Common myeloid progenitor, CD34-positive (primary cell): ENCODE measurements at regions not wholly inside any gene's neighbourhood (a gene's known extent, or its start where the extent isn't known, plus 50 kb on each side); places are given as distances from the start of the nearest gene placed in this dataset.
A peak's percentile ranks its signal among the peaks of the same experiment; 100 is the strongest.
"Not testable (repeated sequence)": the region's sequence is repeated elsewhere in the genome, so short reads cannot be mapped to it uniquely, and the experiment has no call there.

Source experiments
- CTCF ChIA-PET: fragments of 350-600 bp; sonication (Branson Sonifier 250); formaldehyde crosslinking; loops from one replicate; lab custom pipeline; 2021; ENCODE audit warnings: antibody characterized with exemption; lab: Charles Lee
- POLR2A ChIA-PET: fragments of 350-600 bp; sonication (Branson Sonifier 250); formaldehyde crosslinking; loops from one replicate; lab custom pipeline; 2021; ENCODE audit warnings: antibody characterized with exemption; lab: Charles Lee
- DNase-seq, 3 donors: peaks; one replicate each; pipeline versions ENCODE4 v3.0.0 to v3.0.0-alpha.2; 2013
- H3K27ac ChIP-seq, 2 experiments: 1 replicate in 1 of 2; 2 replicates in 1 of 2; pipeline ENCODE4 v1.7.0; 2013; ENCODE audit warnings: inconsistent platforms in 2 of 2, low read length in 2 of 2, mild to moderate bottlenecking in 2 of 2, low read depth in 1 of 2, moderate library complexity in 1 of 2; ENCODE audit not compliant: severe bottlenecking in 2 of 2, insufficient read depth in 1 of 2, poor library complexity in 1 of 2
- H3K27me3 ChIP-seq, 5 experiments: replicated peaks in 2 of 5; 1 replicate in 3 of 5; 2 replicates in 2 of 5; pipeline versions ENCODE4 v1.6.1 to v1.7.0; 2013; ENCODE audit warnings: low read length in 4 of 5, mild to moderate bottlenecking in 2 of 5, moderate library complexity in 2 of 5, inconsistent platforms in 1 of 5; ENCODE audit not compliant: insufficient read depth in 5 of 5, control insufficient read depth in 4 of 5
- H3K36me3 ChIP-seq, 4 experiments: 1 replicate in 2 of 4; 2 replicates in 2 of 4; pipeline versions ENCODE4 v1.6.1 to v1.7.0; 2013; ENCODE audit warnings: low read length in 3 of 4, control low read depth in 1 of 4, mild to moderate bottlenecking in 1 of 4; ENCODE audit not compliant: control insufficient read depth in 4 of 4, insufficient read depth in 4 of 4
- H3K4me1 ChIP-seq, 4 experiments: 1 replicate in 3 of 4; 2 replicates in 1 of 4; pipeline versions ENCODE4 v1.6.1 to v1.7.1; 2013; ENCODE audit warnings: low read length in 3 of 4, mild to moderate bottlenecking in 3 of 4, control low read depth in 1 of 4, inconsistent platforms in 1 of 4, moderate library complexity in 1 of 4; ENCODE audit not compliant: control insufficient read depth in 4 of 4, insufficient read depth in 4 of 4; ENCODE audit errors: control extremely low read depth in 1 of 4
- H3K4me3 ChIP-seq, 7 experiments: 1 replicate in 4 of 7; 2 replicates in 3 of 7; pipeline versions ENCODE4 v1.5.1 to v1.7.0; 2013; ENCODE audit warnings: mild to moderate bottlenecking in 7 of 7, low read length in 6 of 7, moderate library complexity in 6 of 7, inconsistent platforms in 2 of 7, low read depth in 2 of 7, control low read depth in 1 of 7; ENCODE audit not compliant: insufficient read depth in 4 of 7, control insufficient read depth in 1 of 7; ENCODE audit errors: extremely low read depth in 1 of 7
- H3K9me3 ChIP-seq, 5 experiments: 1 replicate in 4 of 5; 2 replicates in 1 of 5; pipeline versions ENCODE4 v1.6.1 to v1.7.1; 2013; ENCODE audit warnings: low read length in 4 of 5, mild to moderate bottlenecking in 2 of 5, inconsistent platforms in 1 of 5, low read depth in 1 of 5, moderate library complexity in 1 of 5; ENCODE audit not compliant: control insufficient read depth in 4 of 5, insufficient read depth in 2 of 5; ENCODE audit errors: control extremely low read depth in 1 of 5
- WGBS: methylation state at CpG from one replicate; pipeline ENCODE4 v1.1.5; 2013; ENCODE audit not compliant: insufficient coverage; 5-methylcytosine and 5-hydroxymethylcytosine counted together

GRCh38 chr15:44848859-44849258 is 107.6 kb upstream of the TERB2 start:
- H3K4me3 ChIP-seq, POLR2A ChIA-PET, H3K9me3 ChIP-seq, H3K36me3 ChIP-seq, H3K4me1 ChIP-seq, CTCF ChIA-PET, H3K27me3 ChIP-seq, H3K27ac ChIP-seq: not testable (repeated sequence)
- DNase-seq: peak in 1 of 3 donors; percentile 14
- 90% methylated on average over 4 of the region's 5 CpGs for WGBS

GRCh38 chr15:44849701-44850403 is 106.6 kb upstream of the TERB2 start:
- H3K4me3 ChIP-seq, H3K27me3 ChIP-seq, H3K27ac ChIP-seq, POLR2A ChIA-PET, H3K4me1 ChIP-seq, CTCF ChIA-PET, DNase-seq, H3K9me3 ChIP-seq, H3K36me3 ChIP-seq: not testable (repeated sequence)
- 95% methylated on average over 3 of the region's 6 CpGs for WGBS

- H3K4me3 ChIP-seq, H3K4me1 ChIP-seq, POLR2A ChIA-PET, H3K27me3 ChIP-seq, H3K9me3 ChIP-seq, H3K27ac ChIP-seq, H3K36me3 ChIP-seq: not testable (repeated sequence)
- 49% methylated on average over 3 of the region's 4 CpGs for WGBS
- peak; percentile 47 to 77 (median 75) for DNase-seq
- CTCF ChIA-PET: interaction anchor here (0.7 to 1.7 kb wide), 8 partner anchors 8 to 184 kb away, joined by 3 to 8 read pairs (median 4); no protein-coding TSS in a partner anchor
These were observed 103.1 kb upstream of the TERB2 start for GRCh38 chr15:44853304-44853950.

- DNase-seq, H3K4me3 ChIP-seq, POLR2A ChIA-PET, H3K27me3 ChIP-seq, H3K4me1 ChIP-seq, H3K36me3 ChIP-seq, H3K9me3 ChIP-seq, H3K27ac ChIP-seq: not testable (repeated sequence)
- CTCF ChIA-PET: interaction anchor here (1.2 kb wide), 1 partner anchor 59 kb away, joined by 4 read pairs; no protein-coding TSS in a partner anchor
- no CpG with 5 or more reads among the region's 4 CpGs for WGBS
These were observed 101.8 kb upstream of the TERB2 start for GRCh38 chr15:44854696-44855095.

GRCh38 chr15:44856284-44856683 is 100.2 kb upstream of the TERB2 start:
- H3K9me3 ChIP-seq, DNase-seq, H3K36me3 ChIP-seq, H3K27me3 ChIP-seq, POLR2A ChIA-PET, CTCF ChIA-PET, H3K4me1 ChIP-seq, H3K4me3 ChIP-seq, H3K27ac ChIP-seq: not testable (repeated sequence)
- no CpG with 5 or more reads among the region's 3 CpGs for WGBS

GRCh38 chr15:44857164-44857710 is 99.2 kb upstream of the TERB2 start:
- H3K27ac ChIP-seq, H3K27me3 ChIP-seq, H3K4me1 ChIP-seq, CTCF ChIA-PET, H3K9me3 ChIP-seq, DNase-seq, H3K4me3 ChIP-seq, H3K36me3 ChIP-seq, POLR2A ChIA-PET: not testable (repeated sequence)
- WGBS: no CpG with 5 or more reads among the region's 3 CpGs

- H3K27me3 ChIP-seq, H3K9me3 ChIP-seq, H3K27ac ChIP-seq, DNase-seq, H3K4me3 ChIP-seq, POLR2A ChIA-PET, H3K36me3 ChIP-seq, H3K4me1 ChIP-seq, CTCF ChIA-PET: not testable (repeated sequence)
- WGBS: 100% methylated on average over 2 of the region's 2 CpGs
These were observed 97.4 kb upstream of the TERB2 start for GRCh38 chr15:44859088-44859487.
